ENCODE measurements at regions not wholly inside any gene's neighbourhood (a gene's known extent, or its start where the extent isn't known, plus 50 kb on each side); places are given as distances from the start of the nearest gene placed in this dataset.

DNA sequence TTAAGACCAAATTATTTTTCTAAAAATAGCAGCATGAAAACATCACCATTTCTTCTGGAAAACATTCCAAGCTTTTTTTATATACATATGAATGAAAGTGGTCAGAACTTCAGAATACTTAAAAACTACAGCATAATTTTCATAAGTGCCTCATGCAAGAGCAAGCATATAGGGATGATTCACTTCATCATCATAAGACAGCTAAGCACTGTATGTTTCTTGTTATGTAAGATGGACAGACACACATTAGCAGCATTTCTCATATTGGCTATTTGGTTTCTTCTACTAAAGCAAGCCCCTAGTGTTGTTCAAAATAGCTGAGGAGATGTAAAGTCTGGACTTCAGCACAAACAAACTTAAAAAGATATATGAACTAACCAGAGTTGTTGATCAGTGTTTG lies 213.1 kb upstream of the NOCT start:
- Histone ChIP-seq H3K4me3 (no peak overlapping the region), H3K9me3 (ENCODE audit: control insufficient read depth in 4 of 4, insufficient read depth in 3 of 4, low read length in 3 of 4) (no peaks in the 10 kb centered on the region), H3K9ac (ENCODE audit: insufficient read depth in 1 of 2, low read length in 2 of 2) (no peak overlapping the region), H3K27ac (ENCODE audit: low read depth in 1 of 2, low read length in 1 of 2) (no peak overlapping the region), H3K36me3 (ENCODE audit: control insufficient read depth in 4 of 4, insufficient read depth in 4 of 4, low read length in 4 of 4) (no peaks in the 10 kb centered on the region), H3K4me1 (ENCODE audit: control insufficient read depth in 5 of 5, insufficient read depth in 5 of 5, low read length in 5 of 5) (peaks cover 0 to 18% (median 8%) of the 10 kb centered on the region in 5 donors), H3K27me3 (ENCODE audit: control insufficient read depth in 3 of 3, insufficient read depth in 3 of 3, low read length in 2 of 3) (no peaks in the 10 kb centered on the region)
- ATAC-seq (ENCODE audit: insufficient read depth, low FRiP score) (no peak), DNase-seq (no peak)
- TF ChIP-seq, protein P1, sequence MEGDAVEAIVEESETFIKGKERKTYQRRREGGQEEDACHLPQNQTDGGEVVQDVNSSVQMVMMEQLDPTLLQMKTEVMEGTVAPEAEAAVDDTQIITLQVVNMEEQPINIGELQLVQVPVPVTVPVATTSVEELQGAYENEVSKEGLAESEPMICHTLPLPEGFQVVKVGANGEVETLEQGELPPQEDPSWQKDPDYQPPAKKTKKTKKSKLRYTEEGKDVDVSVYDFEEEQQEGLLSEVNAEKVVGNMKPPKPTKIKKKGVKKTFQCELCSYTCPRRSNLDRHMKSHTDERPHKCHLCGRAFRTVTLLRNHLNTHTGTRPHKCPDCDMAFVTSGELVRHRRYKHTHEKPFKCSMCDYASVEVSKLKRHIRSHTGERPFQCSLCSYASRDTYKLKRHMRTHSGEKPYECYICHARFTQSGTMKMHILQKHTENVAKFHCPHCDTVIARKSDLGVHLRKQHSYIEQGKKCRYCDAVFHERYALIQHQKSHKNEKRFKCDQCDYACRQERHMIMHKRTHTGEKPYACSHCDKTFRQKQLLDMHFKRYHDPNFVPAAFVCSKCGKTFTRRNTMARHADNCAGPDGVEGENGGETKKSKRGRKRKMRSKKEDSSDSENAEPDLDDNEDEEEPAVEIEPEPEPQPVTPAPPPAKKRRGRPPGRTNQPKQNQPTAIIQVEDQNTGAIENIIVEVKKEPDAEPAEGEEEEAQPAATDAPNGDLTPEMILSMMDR (IDR thresholded peaks at IDR 0.05; ENCODE audit: control extremely low read depth, extremely low read depth), result no peak

- Histone ChIP-seq H3K9ac (ENCODE audit: insufficient read depth in 1 of 2, low read length in 2 of 2) (no peak overlapping the region), H3K27me3 (ENCODE audit: control insufficient read depth in 3 of 3, insufficient read depth in 3 of 3, low read length in 2 of 3) (no peaks in the 10 kb centered on the region), H3K36me3 (ENCODE audit: control insufficient read depth in 4 of 4, insufficient read depth in 4 of 4, low read length in 4 of 4) (no peaks in the 10 kb centered on the region), H3K9me3 (ENCODE audit: control insufficient read depth in 4 of 4, insufficient read depth in 3 of 4, low read length in 3 of 4) (no peaks in the 10 kb centered on the region), H3K4me3 (no peak overlapping the region), H3K4me1 (ENCODE audit: control insufficient read depth in 5 of 5, insufficient read depth in 5 of 5, low read length in 5 of 5) (peaks cover 0 to 18% (median 3%) of the 10 kb centered on the region in 5 donors), H3K27ac (ENCODE audit: low read depth in 1 of 2, low read length in 1 of 2) (no peak overlapping the region)
- 55 to 60% methylated on average over 4 of the region's 4 CpGs for WGBS, 2 donors
- ATAC-seq (ENCODE audit: insufficient read depth, low FRiP score) (no peak), DNase-seq (peak; percentile 26 to 56 (median 51))
- TF ChIP-seq, protein P1 (IDR thresholded peaks at IDR 0.05; ENCODE audit: control extremely low read depth, extremely low read depth), result no peak
Observed at GRCh38 chr4:138800421-138800820, 215.2 kb upstream of the NOCT start.

GRCh38 chr4:138798404-138798803 lies 217.2 kb upstream of the NOCT start:
- no peak overlapping the region for H3K27ac ChIP-seq (ENCODE audit: low read depth in 1 of 2, low read length in 1 of 2)
- H3K27me3 ChIP-seq (ENCODE audit: control insufficient read depth in 3 of 3, insufficient read depth in 3 of 3, low read length in 2 of 3), result no peaks in the 10 kb centered on the region
- H3K9me3 ChIP-seq (ENCODE audit: control insufficient read depth in 4 of 4, insufficient read depth in 3 of 4, low read length in 3 of 4), result no peaks in the 10 kb centered on the region
- DNase-seq (no peak), ATAC-seq (ENCODE audit: insufficient read depth, low FRiP score) (no peak)
- WGBS, 2 donors, result 69 to 75% methylated on average over 4 of the region's 4 CpGs
- H3K9ac ChIP-seq (ENCODE audit: insufficient read depth in 1 of 2, low read length in 2 of 2), result no peak overlapping the region
- no peak overlapping the region for H3K4me3 ChIP-seq
- TF ChIP-seq, protein P1 (IDR thresholded peaks at IDR 0.05; ENCODE audit: control extremely low read depth, extremely low read depth), result no peak
- no peaks in the 10 kb centered on the region for H3K36me3 ChIP-seq (ENCODE audit: control insufficient read depth in 4 of 4, insufficient read depth in 4 of 4, low read length in 4 of 4)
- H3K4me1 ChIP-seq (ENCODE audit: control insufficient read depth in 5 of 5, insufficient read depth in 5 of 5, low read length in 5 of 5), result peaks cover 0 to 8% (median 0%) of the 10 kb centered on the region in 5 donors

DNA sequence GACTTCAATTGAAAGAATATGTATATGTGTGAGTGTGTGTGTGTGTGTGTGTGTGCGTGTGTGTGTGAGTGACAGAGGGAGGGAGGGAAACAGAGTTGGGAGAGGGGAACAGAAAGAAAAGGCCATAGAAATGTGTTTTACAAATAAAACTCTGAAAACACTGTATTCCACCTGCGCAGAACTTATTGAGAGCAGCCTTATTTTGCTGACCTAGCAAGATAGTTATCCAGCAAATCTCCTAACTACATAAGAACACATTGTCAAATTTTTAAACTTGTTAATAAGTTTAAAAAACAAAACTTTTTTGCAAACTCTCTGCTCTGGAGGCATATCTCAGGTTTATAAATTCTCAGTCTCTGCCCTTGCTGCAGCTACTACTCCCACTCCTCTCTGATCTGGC lies 217.9 kb upstream of the NOCT start:
- WGBS, 2 donors, result 85 to 86% methylated on average over 2 of the region's 2 CpGs
- TF ChIP-seq, protein P1 (IDR thresholded peaks at IDR 0.05; ENCODE audit: control extremely low read depth, extremely low read depth), result no peak
- DNase-seq, result no peak
- Histone ChIP-seq H3K4me3 (no peak overlapping the region), H3K9ac (ENCODE audit: insufficient read depth in 1 of 2, low read length in 2 of 2) (no peak overlapping the region), H3K4me1 (ENCODE audit: control insufficient read depth in 5 of 5, insufficient read depth in 5 of 5, low read length in 5 of 5) (peaks cover 0 to 8% (median 0%) of the 10 kb centered on the region in 5 donors), H3K27me3 (ENCODE audit: control insufficient read depth in 3 of 3, insufficient read depth in 3 of 3, low read length in 2 of 3) (no peaks in the 10 kb centered on the region), H3K27ac (ENCODE audit: low read depth in 1 of 2, low read length in 1 of 2) (no peak overlapping the region), H3K36me3 (ENCODE audit: control insufficient read depth in 4 of 4, insufficient read depth in 4 of 4, low read length in 4 of 4) (no peaks in the 10 kb centered on the region), H3K9me3 (ENCODE audit: control insufficient read depth in 4 of 4, insufficient read depth in 3 of 4, low read length in 3 of 4) (no peaks in the 10 kb centered on the region)
- no peak for ATAC-seq (ENCODE audit: insufficient read depth, low FRiP score)
